Sigmoid colon (tissue), 4 donors: ENCODE measurements at regions not wholly inside any gene's neighbourhood (a gene's known extent, or its start where the extent isn't known, plus 50 kb on each side); places are given as distances from the start of the nearest gene placed in this dataset.

Experiments used
- CTCF ChIP-seq, 4 experiments: fragments of 450-650 bp in 3 of 4; fragments of 200-600 bp in 1 of 4; IDR thresholded peaks; one replicate each; pipeline ENCODE4 v1.5.1; 2016 to 2019; ENCODE audit warnings: antibody characterized with exemption in 4 of 4, mild to moderate bottlenecking in 3 of 4, moderate library complexity in 2 of 4
- EP300 ChIP-seq, 4 donors: sonication (generic); formaldehyde crosslinking; IDR thresholded peaks; one replicate each; pipeline ENCODE4 v1.6.1; 2017; ENCODE audit warnings: antibody characterized with exemption in 4 of 4
- POLR2A ChIP-seq, 2 donors: fragments of 450-650 bp; IDR thresholded peaks; one replicate each; pipeline ENCODE4 v1.6.1; 2016; ENCODE audit warnings: antibody characterized with exemption in 2 of 2, mild to moderate bottlenecking in 2 of 2, moderate library complexity in 2 of 2
- POLR2AphosphoS5 ChIP-seq, 4 donors: sonication (generic); formaldehyde crosslinking; IDR thresholded peaks; one replicate each; pipeline ENCODE4 v1.6.1; 2017; ENCODE audit warnings: antibody characterized with exemption in 4 of 4

GRCh38 chr16:81170824-81171223 is 67.7 kb upstream of the BCO1 start:
- TF ChIP-seq CTCF (IDR thresholded peaks at IDR 0.05) (no peak), EP300 (IDR thresholded peaks at IDR 0.05) (no peak), POLR2AphosphoS5 (IDR thresholded peaks at IDR 0.05) (no peak), POLR2A (IDR thresholded peaks at IDR 0.05) (no peak)
